ENCODE measurements at regions not wholly inside any gene's neighbourhood (a gene's known extent, or its start where the extent isn't known, plus 50 kb on each side); places are given as distances from the start of the nearest gene placed in this dataset.

DNA sequence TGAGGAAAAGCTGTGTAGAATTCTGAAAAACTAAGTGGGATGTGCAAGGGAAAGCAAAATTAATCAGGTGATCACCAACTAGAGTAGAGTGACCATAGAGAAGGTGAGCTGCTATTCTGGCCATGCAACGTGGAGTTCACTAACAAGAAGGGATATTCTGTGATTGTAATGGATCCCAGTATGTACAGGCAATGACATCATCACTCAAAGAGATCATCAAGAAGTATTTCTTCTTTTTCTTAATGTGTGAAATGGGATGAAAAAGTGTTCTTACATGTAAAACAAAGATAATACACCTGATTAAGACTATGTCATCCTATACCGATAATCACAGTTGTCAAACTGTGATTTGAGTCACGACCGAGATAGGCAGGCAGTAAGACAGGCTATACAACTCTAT lies 101.2 kb downstream of the SMPDL3A start:
- DNase-seq (ENCODE audit: extremely low spot score in 2 of 2) = no peak
- no peaks in the 10 kb centered on the region for H3K27me3 ChIP-seq
- no peak overlapping the region for H3K4me3 ChIP-seq
- H3K36me3 ChIP-seq = no peaks in the 10 kb centered on the region
- intact Hi-C loops (cut with DNase I) = loop anchor here (1.0 kb wide), 1 partner anchor 21 kb away; no protein-coding TSS in a partner anchor
- no peak overlapping the region for H3K27ac ChIP-seq
- no peaks in the 10 kb centered on the region for H3K4me1 ChIP-seq
- TF ChIP-seq POLR2A (IDR thresholded peaks at IDR 0.05) (no peak), POLR2AphosphoS5 (IDR thresholded peaks at IDR 0.05; ENCODE audit: insufficient read depth in 1 of 2, low read depth in 1 of 2) (no peak), CTCF (IDR thresholded peaks at IDR 0.05) (no peak)
- H3K9me3 ChIP-seq = no peaks in the 10 kb centered on the region

DNA sequence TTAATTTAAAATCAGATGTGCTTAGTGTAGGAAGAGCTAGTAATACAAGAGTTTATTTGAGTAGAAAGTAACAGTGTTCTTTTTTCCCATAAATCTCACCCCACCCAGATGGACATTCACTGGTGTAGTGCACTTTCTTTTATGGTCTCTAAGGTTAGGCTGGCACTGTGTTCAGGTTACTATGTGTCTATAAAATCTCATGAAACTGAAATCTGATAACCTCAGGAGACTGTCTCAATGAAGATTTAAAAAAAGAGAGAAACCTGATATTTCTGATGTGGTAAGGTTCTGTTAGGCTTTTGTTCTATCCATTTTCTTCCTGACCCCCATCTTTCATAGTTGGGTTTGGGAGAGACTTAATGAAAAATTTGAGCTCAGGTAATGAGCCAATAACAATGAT lies 101.2 kb upstream of the CLVS2 start:
- Histone ChIP-seq H3K4me1 (no peaks in the 10 kb centered on the region), H3K4me3 (no peak overlapping the region), H3K9me3 (no peaks in the 10 kb centered on the region), H3K27ac (no peak overlapping the region), H3K27me3 (no peaks in the 10 kb centered on the region), H3K36me3 (no peaks in the 10 kb centered on the region)
- DNase-seq (ENCODE audit: extremely low spot score in 2 of 2) = no peak
- no peak for TF ChIP-seq POLR2A (IDR thresholded peaks at IDR 0.05)
- intact Hi-C loops (cut with DNase I) = no loop called here

DNA sequence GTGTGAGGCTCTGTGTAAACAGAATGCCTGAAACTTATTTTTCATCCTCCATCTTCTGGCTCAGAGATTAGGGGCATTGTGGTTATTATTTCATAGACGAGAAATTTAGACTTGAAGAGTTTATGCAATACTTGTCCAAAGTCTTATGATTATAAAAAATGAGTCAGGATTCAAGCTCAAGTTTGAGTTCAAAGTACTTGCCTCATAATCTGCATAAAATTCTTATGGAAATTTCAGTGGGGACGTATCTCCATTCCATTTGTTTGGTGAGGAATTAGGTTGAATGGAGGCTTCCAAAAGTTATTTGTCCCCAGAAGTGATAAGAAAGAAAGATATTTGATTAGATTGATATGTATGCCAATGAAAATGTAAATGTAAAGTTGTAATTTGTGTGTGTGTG lies 93.7 kb upstream of the CLVS2 start:
- H3K4me1 ChIP-seq = no peaks in the 10 kb centered on the region
- no peaks in the 10 kb centered on the region for H3K9me3 ChIP-seq
- H3K27me3 ChIP-seq = no peaks in the 10 kb centered on the region
- intact Hi-C loops (cut with DNase I) = no loop called here
- H3K27ac ChIP-seq = no peak overlapping the region
- no peak overlapping the region for H3K4me3 ChIP-seq
- no peak for TF ChIP-seq POLR2A (IDR thresholded peaks at IDR 0.05)
- TF ChIP-seq POLR2AphosphoS5 (IDR thresholded peaks at IDR 0.05; ENCODE audit: insufficient read depth in 1 of 2, low read depth in 1 of 2) = no peak
- TF ChIP-seq CTCF (IDR thresholded peaks at IDR 0.05) = no peak
- no peak for DNase-seq (ENCODE audit: extremely low spot score in 2 of 2)
- no peaks in the 10 kb centered on the region for H3K36me3 ChIP-seq

GRCh38 chr6:122903266-122903915 lies 92.6 kb upstream of the CLVS2 start:
- TF ChIP-seq POLR2A (IDR thresholded peaks at IDR 0.05) (no peak), POLR2AphosphoS5 (IDR thresholded peaks at IDR 0.05; ENCODE audit: insufficient read depth in 1 of 2, low read depth in 1 of 2) (no peak)
- H3K9me3 ChIP-seq = no peaks in the 10 kb centered on the region
- no peak for DNase-seq (ENCODE audit: extremely low spot score in 2 of 2)
- H3K27ac ChIP-seq = no peak overlapping the region
- no peaks in the 10 kb centered on the region for H3K4me1 ChIP-seq
- intact Hi-C loops (cut with DNase I) = no loop called here
- H3K27me3 ChIP-seq = no peaks in the 10 kb centered on the region
- no peaks in the 10 kb centered on the region for H3K36me3 ChIP-seq
- no peak overlapping the region for H3K4me3 ChIP-seq

- no peak for TF ChIP-seq CTCF (IDR thresholded peaks at IDR 0.05)
- TF ChIP-seq POLR2A (IDR thresholded peaks at IDR 0.05) = no peak
- no peak for TF ChIP-seq POLR2AphosphoS5 (IDR thresholded peaks at IDR 0.05; ENCODE audit: insufficient read depth in 1 of 2, low read depth in 1 of 2)
- DNase-seq (ENCODE audit: extremely low spot score in 2 of 2) = no peak
- Histone ChIP-seq H3K9me3 (no peaks in the 10 kb centered on the region), H3K27ac (no peak overlapping the region), H3K4me1 (no peaks in the 10 kb centered on the region), H3K36me3 (no peaks in the 10 kb centered on the region), H3K27me3 (no peaks in the 10 kb centered on the region), H3K4me3 (no peak overlapping the region)
- intact Hi-C loops (cut with DNase I) = no loop called here
Observed at GRCh38 chr6:122904166-122904565, 91.9 kb upstream of the CLVS2 start.

DNA sequence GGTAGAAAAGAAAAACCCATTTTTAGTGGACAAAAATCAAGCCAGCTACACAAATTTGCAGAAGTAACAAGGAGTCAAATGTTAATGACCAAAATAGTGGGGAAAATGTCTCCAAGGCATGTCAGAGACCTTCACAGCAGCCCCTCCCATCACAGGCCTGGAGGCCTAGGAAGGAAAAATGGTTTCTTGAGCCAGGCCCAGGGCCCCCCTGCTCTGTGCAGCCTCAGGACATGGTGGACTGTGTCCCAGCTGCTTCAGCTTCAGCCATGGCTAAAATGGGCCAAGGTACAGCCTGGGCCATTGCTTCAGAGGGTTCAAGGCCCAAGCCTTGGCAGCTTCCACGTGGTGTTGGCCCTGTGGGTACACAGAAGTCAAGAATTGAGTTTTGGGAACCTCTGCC lies 82.5 kb upstream of the CLVS2 start:
- no peak overlapping the region for H3K4me3 ChIP-seq
- TF ChIP-seq POLR2A (IDR thresholded peaks at IDR 0.05) (no peak), POLR2AphosphoS5 (IDR thresholded peaks at IDR 0.05; ENCODE audit: insufficient read depth in 1 of 2, low read depth in 1 of 2) (no peak), CTCF (IDR thresholded peaks at IDR 0.05) (no peak)
- intact Hi-C loops (cut with DNase I) = no loop called here
- no peaks in the 10 kb centered on the region for H3K4me1 ChIP-seq
- DNase-seq (ENCODE audit: extremely low spot score in 2 of 2) = no peak
- H3K36me3 ChIP-seq = no peaks in the 10 kb centered on the region
- no peaks in the 10 kb centered on the region for H3K27me3 ChIP-seq
- no peaks in the 10 kb centered on the region for H3K9me3 ChIP-seq
- no peak overlapping the region for H3K27ac ChIP-seq
